Right ventricle myocardium superior (tissue), 1 donor: ENCODE measurements at regions not wholly inside any gene's neighbourhood (a gene's known extent, or its start where the extent isn't known, plus 50 kb on each side); places are given as distances from the start of the nearest gene placed in this dataset.
"Not testable (repeated sequence)": the region's sequence is repeated elsewhere in the genome, so short reads cannot be mapped to it uniquely, and the experiment has no call there.

Source experiments
- ATAC-seq: fragments of 200-7000 bp; cut with Tn5 transposase; one replicate; pipeline ENCODE4 v1.9.1; 2020; ENCODE audit warnings: mild to moderate bottlenecking; ENCODE audit not compliant: poor library complexity
- DNase-seq: peaks from one replicate; pipeline ENCODE4 v3.0.0-alpha.2; 2020
- intact Hi-C: fragments of 100-400 bp; cut with DNase I; formaldehyde crosslinking; loops from one replicate; pipeline ENCODE4 v1.11.2; 2022
- donor health status: DM: no; HTN: yes; CAD: no; lungs with severe emphysema.

GRCh38 chr7:33796538-33796937 lies 108.8 kb upstream of the BMPER start:
- DNase-seq (no peak), ATAC-seq (no peak)
- intact Hi-C loops, result no loop called here

GRCh38 chr7:33797512-33797911 lies 107.8 kb upstream of the BMPER start:
- intact Hi-C loops, ATAC-seq: not testable (repeated sequence)

GRCh38 chr7:33798686-33799325 lies 106.5 kb upstream of the BMPER start:
- intact Hi-C loops, result no loop called here
- DNase-seq, result no peak
- no peak for ATAC-seq

More at GRCh38 chr7:33797512-33797911, 107.8 kb upstream of the BMPER start:
- not testable (repeated sequence) for DNase-seq

- no peak for ATAC-seq
Measured at GRCh38 chr7:33799766-33800165, 105.6 kb upstream of the BMPER start.

GRCh38 chr7:33802600-33802999 lies 102.7 kb upstream of the BMPER start:
- DNase-seq (no peak), ATAC-seq (no peak)
- intact Hi-C loops, result no loop called here

More at GRCh38 chr7:33799766-33800165, 105.6 kb upstream of the BMPER start:
- intact Hi-C loops, result no loop called here
- no peak for DNase-seq

- DNase-seq, result no peak
- ATAC-seq, result no peak
- intact Hi-C loops, result no loop called here
Measured at GRCh38 chr7:33804140-33804660, 101.1 kb upstream of the BMPER start.

- ATAC-seq (peak; percentile 81), DNase-seq (no peak)
- intact Hi-C loops, result no loop called here
Measured at GRCh38 chr7:33805630-33806233, 99.6 kb upstream of the BMPER start.

- peak; percentile 86 for ATAC-seq
- DNase-seq, result peak; percentile 61
- intact Hi-C loops, result no loop called here
Measured at GRCh38 chr7:33806298-33807154, 98.8 kb upstream of the BMPER start.

GRCh38 chr7:33807155-33807530 lies 98.2 kb upstream of the BMPER start:
- DNase-seq (no peak), ATAC-seq (no peak)
- intact Hi-C loops, result no loop called here

- no peak for DNase-seq
- intact Hi-C loops, result no loop called here
- no peak for ATAC-seq
Measured at GRCh38 chr7:33807779-33808482, 97.4 kb upstream of the BMPER start.

GRCh38 chr7:33809228-33809627 lies 96.1 kb upstream of the BMPER start:
- intact Hi-C loops, result no loop called here
- ATAC-seq (peak; percentile 44), DNase-seq (no peak)

- intact Hi-C loops, result no loop called here
- DNase-seq (no peak), ATAC-seq (no peak)
Measured at GRCh38 chr7:33810356-33810755, 95.0 kb upstream of the BMPER start.

- no peak for ATAC-seq
- intact Hi-C loops, result no loop called here
- DNase-seq, result no peak
Measured at GRCh38 chr7:33813331-33813730, 92.0 kb upstream of the BMPER start.

- ATAC-seq, result peak; percentile 18
- no peak for DNase-seq
- intact Hi-C loops, result no loop called here
Measured at GRCh38 chr7:33814400-33814799, 90.9 kb upstream of the BMPER start.

GRCh38 chr7:33814936-33815335 lies 90.4 kb upstream of the BMPER start:
- ATAC-seq (peak; percentile 73), DNase-seq (no peak)
- intact Hi-C loops, result no loop called here

- no peak for DNase-seq
- intact Hi-C loops, result no loop called here
Measured at GRCh38 chr7:33815336-33815735, 90.0 kb upstream of the BMPER start.

GRCh38 chr7:33816106-33816505 lies 89.2 kb upstream of the BMPER start:
- intact Hi-C loops, result no loop called here
- ATAC-seq (no peak), DNase-seq (no peak)

More at GRCh38 chr7:33815336-33815735, 90.0 kb upstream of the BMPER start:
- peak; percentile 79 for ATAC-seq

- intact Hi-C loops, result no loop called here
- no peak for ATAC-seq
Measured at GRCh38 chr7:33819658-33820057, 85.7 kb upstream of the BMPER start.

GRCh38 chr7:33820206-33820605 lies 85.1 kb upstream of the BMPER start:
- no peak for DNase-seq
- intact Hi-C loops, result no loop called here
- ATAC-seq, result no peak

More at GRCh38 chr7:33819658-33820057, 85.7 kb upstream of the BMPER start:
- DNase-seq, result no peak
